Subcutaneous abdominal adipose tissue (tissue), 5 donors: ENCODE measurements at regions not wholly inside any gene's neighbourhood (a gene's known extent, or its start where the extent isn't known, plus 50 kb on each side); places are given as distances from the start of the nearest gene placed in this dataset.

Experiments
- H3K27ac ChIP-seq: one replicate; pipeline ENCODE4 v1.7.0; 2013; ENCODE audit warnings: low read depth, mild to moderate bottlenecking, inconsistent platforms, low read length, moderate library complexity
- H3K27me3 ChIP-seq, 5 donors: one replicate each; pipeline ENCODE4 v1.7.0; 2013; ENCODE audit warnings: low read length in 5 of 5, inconsistent platforms in 1 of 5; ENCODE audit not compliant: control insufficient read depth in 5 of 5, insufficient read depth in 4 of 5
- H3K36me3 ChIP-seq, 5 donors: one replicate each; pipeline ENCODE4 v1.7.0; 2013; ENCODE audit warnings: low read length in 5 of 5; ENCODE audit not compliant: control insufficient read depth in 5 of 5, insufficient read depth in 5 of 5
- H3K4me1 ChIP-seq, 5 donors: one replicate each; pipeline ENCODE4 v1.7.0; 2013; ENCODE audit warnings: low read length in 5 of 5, mild to moderate bottlenecking in 3 of 5, moderate library complexity in 1 of 5; ENCODE audit not compliant: control insufficient read depth in 5 of 5, insufficient read depth in 5 of 5
- H3K4me3 ChIP-seq, 5 donors: one replicate each; pipeline ENCODE4 v1.7.0; 2013; ENCODE audit warnings: low read length in 5 of 5, low read depth in 1 of 5
- H3K9ac ChIP-seq, 5 donors: one replicate each; pipeline ENCODE4 v1.7.0; 2013; ENCODE audit warnings: low read length in 5 of 5, mild to moderate bottlenecking in 4 of 5, moderate library complexity in 3 of 5
- H3K9me3 ChIP-seq, 5 donors: one replicate each; pipeline ENCODE4 v1.7.0; 2013; ENCODE audit warnings: low read length in 5 of 5; ENCODE audit not compliant: control insufficient read depth in 5 of 5
- donor health status: healthy.
- donor health status: healthy.
- donor health status: healthy.
- donor health status: healthy.
- donor health status: healthy.

DNA sequence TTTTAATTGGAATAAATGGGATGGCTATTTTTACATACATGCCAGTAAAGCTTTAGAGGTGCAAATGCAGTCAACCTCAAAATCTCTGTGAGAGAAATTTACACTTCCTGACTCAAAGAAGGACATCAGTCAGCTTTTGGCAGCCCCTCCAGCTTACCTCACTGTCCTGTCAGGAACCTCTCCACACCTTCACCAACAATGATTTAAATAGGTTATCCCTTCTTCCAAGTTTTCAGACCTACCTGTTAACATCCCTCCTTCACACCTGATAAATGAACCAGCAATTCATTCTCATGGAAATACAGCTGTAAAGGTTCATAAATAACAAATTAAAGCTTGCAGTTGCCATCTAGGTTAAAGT is 286.1 kb downstream of the SHOX2 start:
- no peaks in the 10 kb centered on the region for H3K36me3 ChIP-seq
- peaks cover 0 to 17% (median 3%) of the 10 kb centered on the region in 5 donors for H3K4me1 ChIP-seq
- no peak overlapping the region for H3K27ac ChIP-seq
- H3K9ac ChIP-seq: no peak overlapping the region
- H3K27me3 ChIP-seq: no peaks in the 10 kb centered on the region
- no peaks in the 10 kb centered on the region for H3K9me3 ChIP-seq
- no peak overlapping the region for H3K4me3 ChIP-seq

DNA sequence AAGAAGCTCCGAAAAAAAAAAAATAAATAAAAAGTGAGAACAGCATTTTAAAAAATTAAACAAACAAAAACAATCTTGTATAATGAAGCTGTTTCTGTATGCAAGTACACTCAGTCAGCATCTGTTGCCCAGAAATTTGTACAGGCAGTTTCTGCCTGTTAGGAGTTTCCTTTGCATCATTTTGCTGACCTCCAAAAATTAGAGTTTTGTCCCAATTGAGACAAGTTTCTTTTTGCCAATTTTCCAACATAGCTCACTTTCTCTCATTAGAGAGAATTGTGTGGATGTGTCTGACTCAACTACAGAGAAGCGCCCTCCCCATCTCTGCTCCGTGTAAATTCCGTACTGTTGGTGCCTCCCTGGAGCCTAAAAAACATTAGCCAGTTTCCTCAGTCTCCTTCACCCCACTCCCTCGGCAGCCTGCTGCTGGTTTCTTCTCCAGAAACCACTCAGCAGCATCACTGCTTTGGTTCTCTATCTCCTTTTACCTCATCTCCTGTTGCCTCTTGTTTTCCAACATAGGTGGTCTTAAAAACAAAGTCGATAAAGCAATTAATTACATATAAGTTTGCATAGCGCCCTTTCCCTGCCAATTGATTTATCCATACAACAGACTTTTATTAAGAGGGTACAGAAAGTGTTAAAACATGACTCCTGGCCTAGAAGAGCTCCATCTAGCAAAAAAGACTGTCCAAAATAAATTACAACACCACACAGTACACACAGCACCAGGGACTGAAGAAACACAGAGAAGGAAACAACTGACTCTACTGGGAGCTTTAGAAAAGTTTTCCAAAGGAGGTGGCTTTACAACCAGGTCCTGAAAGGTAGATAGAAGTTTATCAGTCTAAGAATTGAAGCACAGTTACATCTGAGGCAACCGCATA is 286.7 kb downstream of the SHOX2 start:
- Histone ChIP-seq H3K36me3 (no peaks in the 10 kb centered on the region), H3K4me1 (peaks cover 0 to 17% (median 3%) of the 10 kb centered on the region in 5 donors), H3K27ac (no peak overlapping the region), H3K27me3 (no peaks in the 10 kb centered on the region), H3K9me3 (no peaks in the 10 kb centered on the region), H3K9ac (no peak overlapping the region), H3K4me3 (no peak overlapping the region)

DNA sequence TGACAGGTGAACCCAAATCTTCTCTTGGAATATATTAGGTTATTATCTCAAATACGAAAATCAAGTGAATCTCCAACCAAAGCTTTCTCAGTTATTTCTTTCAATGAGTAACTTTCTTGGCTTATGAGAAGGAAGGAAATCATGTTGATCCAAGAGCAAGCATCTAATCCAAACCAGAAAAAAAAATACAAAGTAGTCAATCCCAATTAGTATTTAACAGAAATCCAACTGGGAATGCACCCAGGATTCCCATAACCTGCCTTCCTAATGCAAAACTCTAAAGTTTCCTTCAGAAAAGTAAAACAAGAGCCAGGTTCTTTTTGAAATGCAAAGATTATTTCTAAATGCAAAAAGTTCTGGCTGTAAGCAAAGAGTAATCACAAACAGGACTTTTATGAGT is 289.3 kb downstream of the SHOX2 start:
- no peak overlapping the region for H3K9ac ChIP-seq
- H3K27ac ChIP-seq: no peak overlapping the region
- no peaks in the 10 kb centered on the region for H3K27me3 ChIP-seq

DNA sequence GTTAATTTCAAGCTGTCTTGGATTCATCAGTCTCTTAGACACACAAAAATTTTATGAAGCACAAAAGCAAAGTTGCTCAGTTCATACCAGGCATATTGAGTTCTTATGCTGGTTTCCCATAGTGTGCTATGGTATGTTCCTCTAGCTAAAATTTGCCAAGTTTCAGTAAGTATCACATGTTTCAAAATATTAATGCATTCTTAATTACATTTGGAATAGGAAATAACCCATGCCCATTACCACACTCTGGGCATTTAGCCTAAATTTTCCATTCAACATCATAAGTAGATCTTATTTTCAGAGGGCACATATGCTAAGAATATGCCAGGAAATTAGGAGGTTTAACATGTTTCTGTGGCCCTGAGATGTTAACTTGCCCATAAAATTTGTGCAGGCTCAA is 289.9 kb downstream of the SHOX2 start:
- no peaks in the 10 kb centered on the region for H3K9me3 ChIP-seq
- no peak overlapping the region for H3K9ac ChIP-seq
- H3K27me3 ChIP-seq: no peaks in the 10 kb centered on the region
- no peaks in the 10 kb centered on the region for H3K36me3 ChIP-seq
- H3K27ac ChIP-seq: no peak overlapping the region
- H3K4me1 ChIP-seq: peaks cover 0 to 17% (median 3%) of the 10 kb centered on the region in 5 donors
- H3K4me3 ChIP-seq: no peak overlapping the region

More for the DNA sequence above, 289.3 kb downstream of the SHOX2 start:
- Histone ChIP-seq H3K4me1 (peaks cover 0 to 17% (median 3%) of the 10 kb centered on the region in 5 donors), H3K4me3 (no peak overlapping the region), H3K36me3 (no peaks in the 10 kb centered on the region), H3K9me3 (no peaks in the 10 kb centered on the region)

DNA sequence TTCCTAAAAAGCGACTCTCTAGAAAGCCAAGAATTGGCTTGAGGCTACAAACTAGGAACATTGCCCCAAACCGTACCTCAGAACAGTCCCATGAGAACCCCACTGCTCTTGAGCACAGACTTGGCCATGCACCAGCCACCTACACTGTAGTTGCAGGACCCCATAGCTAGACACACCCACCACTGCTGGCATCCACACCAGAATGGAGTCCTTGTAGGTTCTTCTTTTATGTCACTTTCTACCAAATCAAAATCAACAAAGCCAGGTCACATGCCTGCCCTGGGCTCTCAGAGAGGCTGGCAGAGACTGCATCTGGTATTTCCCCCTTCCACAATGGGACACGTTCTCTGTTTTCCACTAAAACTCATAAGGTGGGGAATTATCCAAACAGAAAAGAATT is 290.5 kb downstream of the SHOX2 start:
- Histone ChIP-seq H3K27ac (no peak overlapping the region), H3K9me3 (no peaks in the 10 kb centered on the region), H3K4me3 (no peak overlapping the region), H3K36me3 (no peaks in the 10 kb centered on the region), H3K4me1 (peaks cover 0 to 17% (median 3%) of the 10 kb centered on the region in 5 donors), H3K27me3 (no peaks in the 10 kb centered on the region), H3K9ac (no peak overlapping the region)

DNA sequence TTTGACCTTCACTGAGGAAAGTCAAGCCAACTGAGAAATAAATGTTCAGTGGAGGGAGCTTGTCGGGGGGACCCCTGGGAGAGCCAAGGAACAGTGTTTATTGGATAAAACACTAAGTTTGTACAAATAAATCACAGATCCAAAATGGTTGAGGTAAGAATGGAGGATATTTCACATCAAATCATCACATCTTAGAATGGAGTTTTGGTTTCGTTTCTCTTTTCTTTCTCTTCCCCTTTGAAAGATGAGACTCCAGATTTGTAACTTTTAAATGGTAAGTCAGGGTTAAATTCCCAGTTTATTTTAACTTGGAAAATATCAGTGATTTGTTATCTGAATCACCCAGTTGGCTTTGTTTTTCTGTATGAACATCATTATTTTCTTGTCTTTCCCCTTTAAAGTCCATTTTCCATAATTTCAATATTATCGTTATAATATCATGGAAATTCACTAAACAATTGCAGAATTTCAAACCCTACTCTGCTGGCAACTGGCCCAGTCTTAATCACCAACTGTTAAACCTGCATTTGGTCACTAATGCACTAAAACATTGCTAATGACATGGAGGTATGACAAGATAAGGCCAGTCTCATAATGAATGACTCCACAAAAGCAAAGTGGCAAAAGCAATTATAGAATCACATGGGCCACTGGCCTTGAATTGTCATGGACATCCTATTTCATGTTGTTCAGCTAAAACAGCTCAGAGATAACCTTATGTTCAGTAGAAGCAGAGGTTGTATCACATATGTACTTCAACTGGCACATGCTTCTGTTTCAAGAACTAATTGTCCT is 295.1 kb downstream of the SHOX2 start:
- H3K27ac ChIP-seq: no peak overlapping the region
- H3K9ac ChIP-seq: no peak overlapping the region
- no peaks in the 10 kb centered on the region for H3K9me3 ChIP-seq
- no peaks in the 10 kb centered on the region for H3K27me3 ChIP-seq
- no peak overlapping the region for H3K4me3 ChIP-seq
- H3K4me1 ChIP-seq: peaks cover 0 to 5% (median 0%) of the 10 kb centered on the region in 5 donors
- no peaks in the 10 kb centered on the region for H3K36me3 ChIP-seq

DNA sequence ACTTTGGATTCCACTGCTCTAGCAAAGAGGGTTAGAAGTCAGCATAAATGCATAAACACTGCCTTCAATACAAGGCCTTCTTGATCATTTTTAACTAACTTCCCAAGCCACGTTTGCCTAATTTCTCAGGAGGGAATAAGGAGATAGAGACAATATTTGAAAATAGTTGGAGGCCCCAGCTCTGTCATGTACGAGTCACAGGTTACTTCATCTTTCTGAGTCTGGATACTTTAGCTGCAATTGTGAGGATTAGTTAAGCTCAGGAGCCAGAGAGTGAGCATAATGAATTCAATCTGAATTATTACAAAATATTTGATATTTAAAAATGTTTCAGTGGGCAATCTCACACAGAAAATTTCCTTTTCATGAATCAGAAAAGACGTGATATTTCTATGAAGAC is 298.9 kb downstream of the SHOX2 start:
- no peak overlapping the region for H3K9ac ChIP-seq

DNA sequence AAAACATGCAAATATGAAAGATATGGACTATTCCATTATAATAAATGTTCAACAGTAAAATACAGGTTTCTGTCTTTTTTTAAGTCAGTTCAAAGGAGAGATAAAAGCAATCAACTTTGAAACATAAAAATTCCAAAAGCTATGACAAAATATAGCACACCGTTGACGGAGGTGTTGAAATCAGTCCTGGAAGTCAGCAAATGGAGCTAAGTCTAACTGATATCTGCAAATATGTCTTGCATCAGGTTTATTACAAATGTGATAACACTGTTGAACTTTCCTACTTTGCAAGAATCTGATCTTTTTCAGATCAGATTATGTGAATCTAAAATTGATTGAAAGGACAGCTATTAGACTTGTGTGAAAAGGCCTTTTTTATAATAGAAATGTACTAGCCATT is 300.7 kb downstream of the SHOX2 start:
- no peaks in the 10 kb centered on the region for H3K27me3 ChIP-seq
- H3K27ac ChIP-seq: no peak overlapping the region
- H3K4me1 ChIP-seq: no peaks in the 10 kb centered on the region
- no peaks in the 10 kb centered on the region for H3K36me3 ChIP-seq
- peaks cover 0 to 2% (median 0%) of the 10 kb centered on the region in 5 donors for H3K9me3 ChIP-seq
- H3K4me3 ChIP-seq: no peak overlapping the region
- H3K9ac ChIP-seq: no peak overlapping the region

More for the DNA sequence above, 298.9 kb downstream of the SHOX2 start:
- Histone ChIP-seq H3K27ac (no peak overlapping the region), H3K4me3 (no peak overlapping the region), H3K9me3 (no peaks in the 10 kb centered on the region), H3K36me3 (no peaks in the 10 kb centered on the region), H3K27me3 (no peaks in the 10 kb centered on the region), H3K4me1 (no peaks in the 10 kb centered on the region)

DNA sequence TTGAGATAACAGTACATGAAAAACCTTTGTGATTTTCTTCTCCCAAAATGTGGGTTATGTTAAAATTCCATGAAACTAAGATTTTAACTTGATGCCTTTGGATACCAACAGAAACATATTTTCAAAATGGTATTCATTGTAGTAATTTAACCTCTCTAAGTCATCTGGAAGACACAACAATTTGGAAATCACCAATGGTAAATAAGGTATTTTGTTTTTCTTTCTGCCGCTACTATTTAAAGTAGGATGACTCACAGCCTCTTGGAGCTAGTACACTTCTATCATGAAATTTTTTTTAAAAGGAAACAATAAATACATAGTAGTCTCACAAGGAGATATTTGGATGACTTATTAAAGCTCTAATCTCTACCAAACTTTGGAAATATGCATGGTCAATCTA is 291.6 kb upstream of the VEPH1 start:
- Histone ChIP-seq H3K27ac (no peak overlapping the region), H3K27me3 (no peaks in the 10 kb centered on the region), H3K9me3 (no peaks in the 10 kb centered on the region), H3K4me1 (peaks cover 0 to 3% (median 0%) of the 10 kb centered on the region in 5 donors), H3K36me3 (no peaks in the 10 kb centered on the region), H3K4me3 (no peak overlapping the region), H3K9ac (no peak overlapping the region)

DNA sequence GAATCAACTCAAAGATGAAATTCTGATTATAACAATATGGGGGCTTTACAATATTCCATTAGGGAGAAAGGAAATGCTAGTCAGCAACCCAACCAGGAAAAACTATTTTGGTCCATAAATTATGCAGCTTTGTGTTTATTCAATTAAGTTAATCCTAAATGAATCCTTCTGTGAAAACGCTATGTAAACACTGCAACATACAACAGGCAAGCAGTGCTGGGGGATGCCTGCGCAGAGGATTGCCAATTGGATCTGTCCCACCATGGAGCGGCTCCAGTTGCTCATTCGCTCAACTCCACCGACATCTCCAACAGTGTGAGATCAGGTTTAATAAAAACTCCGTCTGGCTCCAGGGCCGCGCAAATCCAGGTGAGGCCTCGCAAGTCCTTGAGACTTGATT is 290.5 kb upstream of the VEPH1 start:
- Histone ChIP-seq H3K9me3 (no peaks in the 10 kb centered on the region), H3K36me3 (no peaks in the 10 kb centered on the region), H3K27ac (no peak overlapping the region), H3K27me3 (no peaks in the 10 kb centered on the region), H3K4me1 (peaks cover 0 to 3% (median 0%) of the 10 kb centered on the region in 5 donors), H3K9ac (no peak overlapping the region), H3K4me3 (no peak overlapping the region)
